ENCODE measurements at regions not wholly inside any gene's neighbourhood (a gene's known extent, or its start where the extent isn't known, plus 50 kb on each side); places are given as distances from the start of the nearest gene placed in this dataset.

DNA sequence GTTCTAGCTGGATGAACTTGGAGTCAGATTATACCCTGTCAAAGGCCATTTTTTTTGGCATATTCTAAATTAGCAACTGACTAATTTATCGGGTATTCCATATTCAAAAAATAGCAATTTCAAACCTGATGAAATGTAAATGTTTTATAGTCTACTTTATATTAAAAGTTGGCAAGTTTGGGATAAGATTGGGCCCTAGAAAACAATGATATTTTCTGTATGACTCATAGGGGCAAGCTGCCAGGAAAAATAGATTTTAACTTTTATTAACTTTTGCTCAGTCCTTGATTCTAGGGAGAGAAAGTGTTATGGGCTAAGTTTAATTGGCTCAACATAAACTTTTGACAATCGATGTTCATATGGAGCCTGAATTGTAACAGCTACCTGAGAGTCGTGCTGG, 576.9 kb upstream of the B3GALT2 start:
- DNase-seq (ENCODE audit: low read depth) = no peak
- TF ChIP-seq, protein P1, sequence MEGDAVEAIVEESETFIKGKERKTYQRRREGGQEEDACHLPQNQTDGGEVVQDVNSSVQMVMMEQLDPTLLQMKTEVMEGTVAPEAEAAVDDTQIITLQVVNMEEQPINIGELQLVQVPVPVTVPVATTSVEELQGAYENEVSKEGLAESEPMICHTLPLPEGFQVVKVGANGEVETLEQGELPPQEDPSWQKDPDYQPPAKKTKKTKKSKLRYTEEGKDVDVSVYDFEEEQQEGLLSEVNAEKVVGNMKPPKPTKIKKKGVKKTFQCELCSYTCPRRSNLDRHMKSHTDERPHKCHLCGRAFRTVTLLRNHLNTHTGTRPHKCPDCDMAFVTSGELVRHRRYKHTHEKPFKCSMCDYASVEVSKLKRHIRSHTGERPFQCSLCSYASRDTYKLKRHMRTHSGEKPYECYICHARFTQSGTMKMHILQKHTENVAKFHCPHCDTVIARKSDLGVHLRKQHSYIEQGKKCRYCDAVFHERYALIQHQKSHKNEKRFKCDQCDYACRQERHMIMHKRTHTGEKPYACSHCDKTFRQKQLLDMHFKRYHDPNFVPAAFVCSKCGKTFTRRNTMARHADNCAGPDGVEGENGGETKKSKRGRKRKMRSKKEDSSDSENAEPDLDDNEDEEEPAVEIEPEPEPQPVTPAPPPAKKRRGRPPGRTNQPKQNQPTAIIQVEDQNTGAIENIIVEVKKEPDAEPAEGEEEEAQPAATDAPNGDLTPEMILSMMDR (conservative IDR thresholded peaks at IDR 0.05; ENCODE audit: low read depth, low read length) = no peak
- H3K4me3 ChIP-seq (ENCODE audit: low read depth, low read length) = no peak overlapping the region

DNA sequence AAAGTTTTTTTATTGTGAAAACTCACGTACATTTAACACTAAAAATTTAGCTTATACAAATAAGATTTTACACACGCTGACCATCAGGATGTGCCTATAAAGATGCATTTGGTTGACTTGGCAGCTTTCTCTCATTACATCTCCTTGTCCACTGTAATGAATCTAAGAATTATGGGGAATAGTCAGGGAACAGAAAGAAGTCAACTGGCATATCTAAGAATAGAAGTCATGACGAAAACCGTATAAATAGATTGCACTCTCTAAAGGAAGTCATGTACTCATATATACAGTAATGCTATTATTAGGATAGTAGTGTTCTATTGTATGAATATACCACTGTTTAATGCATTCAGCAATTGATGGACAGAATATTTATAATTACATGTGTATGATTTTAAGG, 575.8 kb upstream of the B3GALT2 start:
- no peak overlapping the region for H3K4me3 ChIP-seq (ENCODE audit: low read depth, low read length)
- TF ChIP-seq, protein P1 (conservative IDR thresholded peaks at IDR 0.05; ENCODE audit: low read depth, low read length) = no peak
- no peak for DNase-seq (ENCODE audit: low read depth)

DNA sequence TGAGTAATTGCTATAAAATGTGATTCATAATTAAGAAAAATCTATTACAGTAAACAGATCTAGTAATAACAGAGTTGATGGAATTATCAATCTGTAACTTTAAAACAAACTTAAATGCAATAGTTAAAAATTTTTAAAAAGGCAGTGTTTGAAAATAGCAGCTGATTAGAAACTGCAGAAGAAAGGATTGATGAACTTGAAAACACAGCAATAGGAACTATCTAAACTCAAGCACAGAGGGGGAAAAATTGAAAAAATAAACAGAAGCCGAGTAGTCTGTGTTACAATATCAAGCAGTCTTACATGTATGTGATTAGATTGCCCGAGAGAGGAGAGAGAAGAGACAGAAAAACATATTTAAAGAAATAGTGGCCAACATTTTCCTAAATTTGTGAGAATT, 569.0 kb upstream of the B3GALT2 start:
- DNase-seq (ENCODE audit: low read depth) = no peak
- no peak overlapping the region for H3K4me3 ChIP-seq (ENCODE audit: low read depth, low read length)
- TF ChIP-seq, protein P1 (conservative IDR thresholded peaks at IDR 0.05; ENCODE audit: low read depth, low read length) = no peak

DNA sequence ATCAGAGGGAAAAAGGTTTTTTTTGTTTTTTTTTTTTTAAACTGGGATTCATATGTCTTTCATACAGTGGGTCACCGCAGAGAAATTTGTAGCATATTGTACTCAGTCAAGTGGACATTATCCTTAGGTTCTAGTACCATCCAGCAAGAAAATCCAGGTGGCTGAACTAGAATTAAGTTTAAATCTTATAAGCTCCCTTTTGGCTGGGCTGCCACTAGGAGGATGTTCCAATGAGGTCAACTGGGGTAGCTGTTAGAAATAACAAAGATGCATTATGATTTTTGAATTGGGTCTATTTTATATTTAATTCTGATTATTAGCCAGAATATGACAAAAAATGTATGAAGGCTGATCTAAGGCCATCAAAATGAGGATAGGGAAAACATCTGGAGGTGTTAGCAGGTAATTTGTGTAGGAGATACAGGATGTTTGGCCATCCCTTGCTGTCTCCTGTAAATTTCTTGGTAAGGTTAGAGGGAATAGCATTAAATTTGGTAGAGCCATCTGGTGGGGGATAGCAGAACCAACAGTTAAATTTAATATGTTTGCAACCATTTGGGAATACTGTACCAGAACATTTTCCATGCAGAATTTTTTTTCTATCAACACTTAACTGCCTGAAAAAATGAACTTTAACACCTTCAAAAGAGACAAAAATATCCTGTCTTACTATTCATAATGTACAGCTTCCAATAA, 568.5 kb upstream of the B3GALT2 start:
- H3K4me3 ChIP-seq (ENCODE audit: low read depth, low read length) = no peak overlapping the region
- TF ChIP-seq, protein P1 (conservative IDR thresholded peaks at IDR 0.05; ENCODE audit: low read depth, low read length) = no peak
- no peak for DNase-seq (ENCODE audit: low read depth)

DNA sequence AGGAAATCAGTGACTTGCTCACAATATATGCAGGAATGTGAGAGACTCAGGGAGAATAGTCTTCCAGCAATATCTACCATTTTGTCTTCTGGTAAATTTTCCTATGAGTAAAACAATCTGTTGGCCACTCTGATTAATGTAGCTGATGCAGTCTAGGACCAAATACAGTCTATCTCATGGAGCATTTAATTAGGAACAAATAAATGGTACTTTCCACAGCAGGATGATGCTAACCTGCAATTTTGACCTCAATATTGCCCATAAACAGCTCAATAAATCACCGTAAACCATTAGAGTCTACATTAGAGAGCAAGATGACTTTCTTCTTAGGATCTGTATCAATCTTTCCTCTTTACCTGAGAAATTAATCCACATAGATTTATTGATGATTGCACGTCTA, 567.7 kb upstream of the B3GALT2 start:
- TF ChIP-seq, protein P1 (conservative IDR thresholded peaks at IDR 0.05; ENCODE audit: low read depth, low read length) = no peak
- H3K4me3 ChIP-seq (ENCODE audit: low read depth, low read length) = no peak overlapping the region

DNA sequence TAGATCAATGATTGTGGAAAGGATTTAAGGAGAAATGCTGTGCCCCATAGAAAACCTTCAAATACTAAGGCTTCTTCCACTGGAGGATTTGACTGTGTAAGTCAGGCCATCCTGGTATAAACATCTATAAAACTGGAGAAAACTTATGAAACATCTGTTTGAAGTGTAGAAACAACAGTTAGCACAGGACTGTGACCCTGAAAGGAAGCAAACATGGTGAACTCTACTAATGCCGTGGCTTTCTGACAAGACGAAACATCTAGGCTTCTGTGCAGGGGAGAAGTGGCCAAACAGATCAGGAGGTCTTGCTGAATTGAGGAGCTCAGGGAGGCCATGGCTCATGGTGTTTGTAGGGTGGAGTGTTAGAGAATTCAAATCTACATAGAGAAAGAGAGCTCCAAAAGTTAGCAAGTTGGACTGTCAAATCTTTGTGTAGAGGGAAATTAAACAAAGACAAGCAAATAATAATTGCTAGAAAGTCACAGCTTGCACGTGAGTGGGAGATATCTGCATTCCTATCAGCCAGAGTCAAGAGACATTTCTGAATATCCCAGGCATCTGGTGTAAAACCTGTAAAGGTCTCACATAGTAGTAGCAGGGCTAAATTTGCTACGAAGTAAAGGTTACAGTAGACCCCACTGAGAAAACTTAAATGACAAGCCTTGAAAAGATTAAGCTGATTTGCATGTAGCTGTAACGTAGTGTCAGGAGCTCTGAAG, 566.8 kb upstream of the B3GALT2 start:
- H3K4me3 ChIP-seq (ENCODE audit: low read depth, low read length) = no peak overlapping the region

More for the DNA sequence above, 567.7 kb upstream of the B3GALT2 start:
- DNase-seq (ENCODE audit: low read depth) = no peak

More for the DNA sequence above, 566.8 kb upstream of the B3GALT2 start:
- no peak for DNase-seq (ENCODE audit: low read depth)
- TF ChIP-seq, protein P1 (conservative IDR thresholded peaks at IDR 0.05; ENCODE audit: low read depth, low read length) = no peak

Measured in epithelial cell of proximal tubule (primary cell).